Epidermal melanocyte (primary cell): ENCODE measurements at regions not wholly inside any gene's neighbourhood (a gene's known extent, or its start where the extent isn't known, plus 50 kb on each side); places are given as distances from the start of the nearest gene placed in this dataset.

Experiments used
- DNase-seq: peaks from one replicate; pipeline ENCODE4 v3.0.0; 2011; ENCODE audit warnings: low spot score; ENCODE audit not compliant: insufficient read length

DNA sequence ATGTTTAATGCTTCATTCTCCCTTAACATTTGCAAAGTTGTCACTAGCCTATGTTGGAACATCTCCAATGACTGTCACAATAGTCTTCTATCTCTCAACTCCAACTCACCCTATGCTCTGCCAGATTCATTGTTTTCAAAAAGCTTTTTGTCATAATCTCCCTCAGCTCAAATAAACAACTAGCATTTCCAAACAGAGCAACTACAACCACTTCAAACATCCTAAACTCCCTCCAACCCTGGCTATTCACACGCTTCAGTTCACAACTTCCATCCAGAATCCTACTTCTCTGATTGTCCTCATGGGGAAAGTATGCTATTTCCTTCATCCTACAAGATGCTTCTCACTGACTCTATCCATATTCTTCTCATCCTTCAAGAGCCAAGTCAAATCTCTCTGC is 139.2 kb upstream of the VRK2 start:
- no peak for DNase-seq

DNA sequence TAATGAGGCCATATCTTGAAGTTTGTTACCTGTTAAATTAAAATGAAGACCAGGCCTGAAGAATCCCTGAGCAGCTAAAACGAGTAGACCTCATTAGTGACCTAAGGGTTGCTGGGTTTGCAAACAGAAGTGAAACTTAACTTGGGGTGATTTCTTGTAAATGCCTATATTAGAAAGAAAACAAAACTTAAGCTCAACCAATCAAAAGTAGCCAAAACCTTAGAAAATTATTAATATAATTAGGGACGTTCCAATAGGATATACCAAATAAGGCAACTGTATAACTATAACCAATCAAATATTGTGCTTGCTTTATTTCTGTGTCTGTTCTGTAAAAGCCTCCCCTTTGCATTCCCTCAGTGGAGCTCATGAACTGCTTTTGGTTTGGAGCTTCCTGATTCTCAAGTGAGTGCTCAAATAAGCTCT is 137.9 kb upstream of the VRK2 start:
- DNase-seq: no peak

DNA sequence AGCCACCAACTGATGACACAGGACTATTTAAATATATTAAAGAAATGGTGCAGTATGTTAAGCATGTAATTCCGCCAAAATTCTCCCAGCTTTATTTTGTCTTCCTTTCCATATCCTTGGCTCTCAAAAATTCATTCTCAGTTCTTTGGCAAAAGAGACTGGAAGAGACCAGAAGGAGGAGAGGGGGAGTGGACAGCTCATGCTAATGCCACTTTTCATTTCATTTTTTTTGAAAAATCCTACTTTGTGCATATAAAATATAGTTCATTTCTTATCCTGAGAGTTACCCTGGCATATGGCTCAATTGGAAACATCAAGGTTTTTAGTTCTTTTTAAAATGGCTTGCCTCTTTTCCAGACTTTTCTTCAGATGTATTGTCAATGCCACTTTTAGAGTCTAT is 128.5 kb upstream of the VRK2 start:
- no peak for DNase-seq

DNA sequence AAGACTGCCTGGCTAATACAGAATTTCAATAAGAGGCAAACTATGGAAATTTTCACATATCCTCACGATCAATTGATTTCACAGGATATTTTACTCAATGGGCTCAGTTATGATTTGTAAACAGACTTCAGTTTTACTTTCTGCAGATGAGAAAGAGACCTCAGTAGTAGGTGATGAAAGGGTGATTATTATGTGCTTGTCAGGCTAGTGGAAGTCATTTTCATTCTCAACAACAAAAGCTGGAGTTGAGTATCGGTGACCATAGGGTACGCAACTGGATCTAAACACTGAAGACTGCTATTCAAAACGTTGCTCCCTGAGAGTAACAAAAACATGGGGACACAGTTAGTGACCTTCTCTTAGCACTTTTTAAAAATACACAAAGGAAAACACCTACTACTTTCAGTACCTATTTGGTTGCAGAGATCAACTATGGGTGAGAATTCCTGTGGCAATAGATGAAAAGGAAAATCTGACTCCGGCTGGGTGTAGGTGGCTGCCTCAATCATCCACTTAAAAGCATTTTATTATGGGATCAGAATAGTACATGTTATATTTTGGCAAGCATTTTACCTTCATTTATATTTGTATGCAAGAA is 126.2 kb upstream of the VRK2 start:
- no peak for DNase-seq

DNA sequence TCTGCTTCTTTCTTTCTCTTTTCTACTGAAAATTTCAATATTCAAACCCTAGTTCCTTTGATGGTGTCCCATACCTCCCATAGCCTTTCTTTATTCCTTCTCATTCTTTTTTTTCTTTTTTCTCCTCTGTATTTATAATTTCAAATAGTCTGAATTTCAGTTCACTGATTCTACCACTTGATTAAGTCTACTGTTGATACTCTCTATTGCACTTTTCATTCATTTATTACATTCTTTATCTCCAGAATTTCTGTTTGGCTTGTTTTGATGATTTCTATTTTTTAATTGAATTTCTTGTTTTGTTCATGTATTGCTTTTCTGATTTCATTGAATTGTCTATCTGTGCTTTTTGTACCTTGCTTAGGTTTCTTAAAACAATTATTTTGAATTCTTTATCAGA is 111.9 kb upstream of the VRK2 start:
- DNase-seq: no peak

DNA sequence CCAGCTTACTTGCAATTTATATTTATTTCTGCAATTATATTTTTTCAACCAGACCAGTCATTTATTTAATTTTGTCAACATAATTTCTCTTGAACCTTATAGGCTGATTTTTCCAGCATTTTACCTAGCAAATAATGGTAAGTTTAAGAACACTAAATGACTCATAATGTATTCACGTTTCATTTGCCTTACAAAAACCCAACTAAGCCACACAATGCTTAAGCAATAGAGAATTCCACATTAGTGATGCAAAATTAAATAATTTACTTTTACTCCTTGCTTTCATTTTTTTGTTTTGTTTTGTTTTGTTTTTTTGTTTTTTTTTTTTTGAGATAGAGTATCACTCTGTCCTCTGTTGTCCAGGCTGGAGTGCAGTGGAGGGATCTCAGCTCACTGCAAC is 110.4 kb upstream of the VRK2 start:
- DNase-seq: no peak

DNA sequence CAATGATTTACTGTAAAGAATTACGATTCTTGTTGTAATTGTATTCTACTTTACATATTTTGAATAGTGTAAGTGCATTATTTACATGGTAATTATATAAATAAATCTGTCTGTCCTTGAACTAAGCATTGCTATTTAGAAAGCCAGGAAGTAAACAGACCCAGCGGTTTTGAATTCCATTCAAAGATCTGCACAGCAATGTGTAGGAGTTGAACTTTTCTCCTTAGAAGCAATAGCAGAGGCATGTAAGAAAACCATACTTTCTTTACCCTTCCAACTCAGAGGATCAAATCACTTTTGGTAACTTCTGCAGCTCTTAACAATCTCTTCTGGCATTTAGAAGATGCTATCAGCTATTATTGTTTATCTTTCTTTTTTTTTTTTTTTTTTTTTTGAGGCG is 109.2 kb upstream of the VRK2 start:
- DNase-seq: no peak

DNA sequence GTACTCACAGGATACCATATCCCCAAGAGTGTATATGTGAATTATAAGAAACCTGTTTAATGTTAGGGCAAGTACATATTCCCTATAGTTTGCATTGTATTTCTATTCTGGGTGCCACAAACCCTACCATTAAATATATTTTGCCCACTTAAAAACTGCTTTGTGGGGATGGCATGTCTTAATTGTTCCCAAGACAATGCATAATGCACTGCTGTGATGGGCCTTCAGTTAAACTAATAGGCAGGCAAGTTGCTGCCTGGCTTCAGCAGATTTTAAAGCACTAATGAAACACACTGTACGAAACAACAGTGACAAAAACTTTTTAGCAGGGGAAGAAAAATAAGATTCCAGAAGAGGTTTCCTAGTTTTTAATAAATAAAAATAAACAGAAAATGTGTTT is 104.8 kb upstream of the VRK2 start:
- no peak for DNase-seq

DNA sequence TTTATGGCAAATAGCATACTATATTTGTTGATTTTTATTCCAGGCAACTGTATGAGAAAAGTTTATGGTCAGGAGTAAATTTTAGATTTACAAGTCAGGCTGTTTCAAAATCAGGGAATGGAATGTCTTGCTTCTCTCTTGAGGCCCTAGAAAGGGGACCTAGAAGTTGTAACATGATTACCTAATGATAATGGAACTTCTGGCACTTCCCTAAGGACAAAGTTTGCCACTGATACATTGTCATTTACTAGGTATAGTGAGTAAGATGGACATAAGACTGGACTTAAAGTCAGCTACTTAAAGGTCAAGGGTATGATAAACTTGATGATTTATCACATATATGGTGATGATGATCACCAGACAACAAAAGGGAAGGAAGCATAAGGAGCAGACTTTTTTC is 103.3 kb upstream of the VRK2 start:
- no peak for DNase-seq

DNA sequence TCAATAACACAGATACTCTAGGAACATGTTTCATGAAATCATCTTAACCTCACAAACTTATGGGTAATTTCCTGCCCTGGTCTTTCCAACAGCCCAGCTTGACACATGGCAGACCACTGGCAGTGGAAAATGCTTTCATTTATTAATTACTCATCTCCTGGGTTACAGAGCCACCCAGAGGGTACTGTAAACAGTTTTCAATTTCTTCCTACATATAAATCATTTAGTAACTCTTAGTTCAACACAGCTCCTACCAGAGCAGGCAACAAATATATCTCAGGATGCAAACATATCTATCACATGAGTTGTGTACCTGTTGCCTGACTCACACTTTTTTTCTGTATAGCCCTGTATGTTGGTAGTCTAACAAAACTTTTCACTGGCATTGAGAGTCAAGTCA is 99.2 kb upstream of the VRK2 start:
- DNase-seq: no peak

DNA sequence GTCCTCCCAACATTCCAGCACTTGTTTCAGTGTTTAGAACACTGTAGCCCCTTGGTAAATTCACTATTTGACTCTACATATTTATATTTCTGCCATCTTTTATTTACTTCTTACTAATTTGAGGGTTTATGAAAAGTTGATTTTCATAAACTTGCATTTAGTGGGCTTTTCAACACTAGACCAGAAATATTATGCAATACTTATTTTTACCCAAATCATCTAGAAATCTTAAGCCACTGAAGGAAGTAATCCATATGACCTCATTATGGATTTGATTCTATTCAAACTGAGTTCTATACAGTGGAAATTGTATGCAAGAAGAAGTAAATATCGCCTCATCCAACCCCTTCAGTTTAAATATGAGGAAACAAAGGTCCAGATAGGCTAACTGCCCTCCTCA is 92.6 kb upstream of the VRK2 start:
- DNase-seq: no peak

DNA sequence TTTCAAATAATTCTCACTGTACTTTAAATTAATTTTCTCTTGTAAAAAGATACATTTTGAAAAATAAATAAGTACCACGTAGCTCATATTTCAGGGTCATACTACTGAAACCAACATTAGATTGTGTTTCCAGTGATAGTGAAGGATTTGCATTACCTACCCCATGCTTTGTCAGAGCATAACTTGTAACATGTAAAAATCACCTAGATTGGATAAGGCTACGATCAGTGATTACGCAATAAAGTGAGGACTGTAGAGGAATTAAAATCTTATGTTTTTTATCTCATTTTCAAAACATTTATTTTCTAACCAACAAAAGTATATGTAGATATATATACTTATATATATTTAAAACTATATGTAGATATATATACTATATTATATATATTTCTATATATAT is 89.4 kb upstream of the VRK2 start:
- no peak for DNase-seq

DNA sequence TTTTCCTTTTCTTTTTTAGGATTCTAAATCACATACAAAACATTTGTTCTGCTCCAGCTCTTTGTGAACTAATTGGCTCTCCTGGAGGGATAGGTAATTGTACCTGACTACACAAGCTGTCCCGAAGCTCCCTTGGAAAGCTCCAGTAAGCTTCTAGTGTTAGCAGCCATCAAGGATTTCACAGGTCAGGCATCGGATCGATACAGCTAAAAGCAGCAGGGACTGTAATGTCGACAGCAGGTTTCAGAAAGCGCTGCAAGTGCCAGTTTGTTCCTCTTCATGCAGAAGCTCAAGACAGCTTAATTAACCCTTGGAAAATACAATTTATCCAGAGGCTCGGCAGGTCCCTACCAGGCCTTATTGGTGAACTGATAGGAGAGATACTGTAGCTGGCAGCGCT is 87.2 kb upstream of the VRK2 start:
- DNase-seq: no peak

DNA sequence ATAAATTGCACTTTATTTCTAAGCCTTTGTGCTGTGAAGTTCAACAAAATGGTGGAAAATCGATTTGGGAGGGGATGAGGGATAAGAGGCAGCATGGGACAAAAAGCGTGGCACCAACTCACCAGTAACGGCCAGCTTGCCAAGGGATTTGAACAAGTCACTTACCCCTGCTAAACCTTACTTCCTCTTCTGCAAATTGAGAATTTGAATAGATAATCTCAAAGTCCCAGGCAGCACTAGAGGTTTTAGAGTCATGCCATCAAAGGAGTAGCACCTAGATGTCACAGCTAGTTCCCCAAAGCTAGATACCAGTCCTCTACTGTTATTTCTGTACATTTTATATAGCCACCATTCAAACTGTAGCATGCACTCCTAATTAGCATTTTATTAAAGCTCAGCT is 83.7 kb upstream of the VRK2 start:
- DNase-seq: no peak

DNA sequence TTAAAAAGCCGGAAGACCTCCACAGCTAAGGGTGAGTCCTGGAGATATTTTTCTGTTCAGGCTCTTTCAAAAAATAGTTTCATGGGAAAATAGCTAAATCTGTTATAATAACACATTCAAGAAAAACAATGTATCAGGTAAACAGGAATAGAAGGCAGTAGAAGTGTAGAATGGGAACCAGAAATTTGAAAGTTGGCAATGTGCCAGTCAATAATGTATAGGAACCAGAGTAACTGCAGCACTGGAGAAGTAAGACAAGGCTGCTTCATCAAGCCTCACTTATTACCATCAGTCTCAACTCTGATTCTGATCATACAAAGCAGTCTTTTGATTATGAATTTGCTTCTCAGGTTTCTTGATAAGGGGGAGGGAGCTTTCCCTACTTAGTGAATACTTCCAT is 81.4 kb upstream of the VRK2 start:
- DNase-seq: no peak

DNA sequence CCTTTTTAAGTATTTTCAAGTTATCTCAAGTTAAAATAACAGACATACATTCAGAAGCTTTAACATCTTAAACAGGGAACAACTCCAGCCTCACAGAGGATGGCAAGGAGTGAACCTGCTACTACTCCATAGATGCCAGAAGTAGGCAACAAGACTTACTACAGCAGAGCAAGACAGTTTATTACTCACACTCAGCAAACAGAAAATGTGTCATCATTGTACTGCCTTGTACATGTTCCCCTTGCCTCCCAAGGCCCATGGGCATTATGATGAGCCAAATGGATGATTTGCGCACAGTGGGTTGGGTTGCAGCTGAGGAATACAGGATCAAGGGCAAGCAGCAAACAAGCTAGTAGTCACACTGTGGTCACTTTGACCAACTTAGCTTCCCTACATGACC is 80.6 kb upstream of the VRK2 start:
- DNase-seq: no peak

DNA sequence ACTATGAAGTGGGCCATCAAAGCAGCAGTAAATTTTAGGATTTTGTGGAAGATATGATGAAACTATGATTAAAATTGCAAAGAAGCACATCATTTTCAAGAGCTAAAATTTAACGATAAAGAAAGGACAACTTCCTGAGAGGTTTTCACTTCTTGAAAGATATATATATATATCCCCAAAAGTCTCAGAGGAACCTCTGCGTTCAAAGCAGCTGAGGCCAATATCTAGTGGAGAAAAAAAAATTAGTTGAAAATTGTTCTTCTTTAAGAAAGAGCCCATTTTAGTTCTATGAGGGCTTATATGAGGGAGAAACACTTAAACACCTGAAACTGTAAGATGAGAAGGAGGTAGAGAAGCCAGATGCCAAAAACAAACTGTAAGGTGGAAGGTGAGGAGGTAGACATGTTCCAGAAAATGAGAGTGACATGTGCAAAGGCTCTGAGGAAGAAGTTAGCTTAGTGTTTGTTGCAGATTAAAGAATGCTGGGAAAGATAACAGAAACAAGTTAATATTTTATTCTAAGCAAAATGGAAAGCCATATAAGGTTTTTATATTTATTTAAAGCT is 72.9 kb upstream of the VRK2 start:
- DNase-seq: no peak

DNA sequence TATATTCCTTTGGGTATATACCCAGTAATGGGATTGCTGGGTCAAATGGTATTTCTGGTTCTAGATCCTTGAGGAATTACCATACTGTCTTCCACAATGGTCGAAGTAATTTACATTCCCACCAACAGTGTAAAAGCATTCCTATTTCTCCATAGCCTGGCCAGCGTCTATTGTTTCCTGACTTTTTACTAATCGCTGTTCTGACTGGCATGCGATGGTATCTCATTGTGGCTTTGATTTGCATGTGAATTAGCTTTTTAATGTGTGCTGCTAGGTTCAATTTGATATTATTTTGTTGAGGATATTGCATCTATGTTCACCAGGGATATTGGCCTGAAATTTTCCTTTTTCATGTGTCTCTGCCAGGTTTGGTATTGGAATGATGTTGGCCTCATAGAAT is 67.4 kb upstream of the VRK2 start:
- no peak for DNase-seq

DNA sequence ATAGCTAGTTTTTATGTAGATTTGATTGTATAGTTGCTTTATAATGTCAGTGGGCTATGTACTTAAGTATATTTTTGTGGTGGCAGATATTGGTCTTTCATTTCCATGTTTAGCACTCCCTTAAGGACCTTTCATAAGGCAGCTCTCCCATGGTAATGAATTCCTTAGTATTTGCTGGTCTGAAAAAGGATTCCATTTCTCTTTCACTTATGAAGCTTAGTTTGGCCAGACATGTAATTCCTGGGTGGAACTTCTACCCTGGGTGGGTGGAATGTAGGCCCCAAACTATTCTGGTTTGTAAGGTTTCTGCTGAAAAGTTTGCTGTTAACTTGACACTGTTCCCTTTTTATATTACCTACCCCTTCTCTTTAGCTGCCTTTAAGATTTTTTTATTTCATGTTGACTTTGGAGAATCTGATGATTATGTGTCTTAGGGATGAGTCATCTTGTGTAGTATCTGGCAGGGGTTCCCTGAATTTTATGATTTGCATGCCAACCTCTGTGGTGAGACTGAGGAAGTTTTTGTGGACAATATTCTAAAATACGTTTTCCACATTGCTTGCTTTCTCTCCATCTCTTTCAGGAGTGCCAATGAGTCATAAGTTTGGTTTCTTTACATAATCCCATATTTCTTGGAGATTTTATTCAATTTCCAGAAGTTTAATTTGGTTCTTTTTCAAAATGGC is 65.4 kb upstream of the VRK2 start:
- DNase-seq: no peak

DNA sequence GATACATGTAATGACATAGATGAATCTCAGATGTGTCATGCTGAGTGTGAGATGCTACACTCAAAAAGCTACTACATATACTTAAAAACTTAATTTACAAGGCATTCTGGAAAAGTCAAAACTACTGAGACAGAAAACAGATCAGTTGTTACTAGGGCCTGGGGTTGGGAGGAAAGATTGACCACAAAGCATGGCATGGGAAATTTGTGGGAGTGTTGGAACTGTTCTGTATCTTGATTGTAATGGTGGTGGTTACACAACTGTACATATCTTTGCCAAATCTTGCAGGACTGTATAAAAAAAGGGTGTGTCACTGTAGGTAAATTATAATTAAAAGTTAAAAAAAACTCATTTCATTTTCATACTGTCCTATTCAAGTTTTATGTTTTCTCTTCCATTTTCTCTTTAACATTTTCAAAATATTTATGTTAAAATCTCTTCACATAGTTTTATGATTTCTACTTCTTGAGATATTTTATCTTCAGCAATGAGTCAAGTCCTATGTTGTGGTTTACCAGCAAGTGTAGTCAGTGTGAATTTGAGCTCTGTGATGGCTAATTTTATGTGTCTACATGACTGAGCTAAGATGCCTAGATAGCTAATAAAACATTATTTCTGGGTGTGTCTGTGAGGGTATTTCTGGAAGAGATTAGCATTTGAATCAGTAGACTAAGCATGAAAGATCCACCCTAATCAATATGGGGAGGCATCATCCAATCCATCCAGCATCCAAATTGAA is 58.6 kb upstream of the VRK2 start:
- DNase-seq: no peak

DNA sequence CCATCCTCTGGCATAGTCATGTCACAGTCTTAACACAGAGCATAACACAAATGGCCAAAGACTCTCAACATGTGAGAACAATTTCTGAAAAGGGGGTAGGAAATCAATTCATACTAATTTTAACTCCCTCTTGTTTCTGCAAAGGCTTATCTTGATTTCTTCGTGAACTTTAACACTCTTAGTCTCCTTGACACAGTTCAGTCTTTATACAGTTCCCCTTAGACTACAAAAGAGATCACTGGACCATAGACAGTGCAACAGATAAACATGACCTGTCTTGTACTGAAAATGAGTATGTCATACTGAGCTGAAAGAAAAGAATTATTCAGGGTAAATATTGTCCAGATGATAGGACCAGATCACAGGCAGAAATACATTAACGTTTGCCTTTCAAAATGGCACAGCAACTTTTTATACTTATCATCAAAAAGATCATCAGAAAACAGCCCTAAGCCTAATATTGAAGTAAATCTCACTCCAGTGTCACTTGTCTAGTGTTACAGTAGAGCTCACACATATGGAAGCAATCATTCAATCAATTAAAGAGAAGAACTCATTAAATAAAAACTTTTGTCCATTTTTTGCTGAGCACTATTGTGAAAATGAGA is 56.4 kb upstream of the VRK2 start:
- DNase-seq: no peak
